CD4-positive, alpha-beta T cell treated with Interleukin-6 for 4 hours (primary cell): ENCODE measurements at regions not wholly inside any gene's neighbourhood (a gene's known extent, or its start where the extent isn't known, plus 50 kb on each side); places are given as distances from the start of the nearest gene placed in this dataset.

Source experiments
- DNase-seq: peaks from one replicate; pipeline ENCODE4 v3.0.0-alpha.2; 2020; ENCODE audit warnings: mixed read lengths

DNA sequence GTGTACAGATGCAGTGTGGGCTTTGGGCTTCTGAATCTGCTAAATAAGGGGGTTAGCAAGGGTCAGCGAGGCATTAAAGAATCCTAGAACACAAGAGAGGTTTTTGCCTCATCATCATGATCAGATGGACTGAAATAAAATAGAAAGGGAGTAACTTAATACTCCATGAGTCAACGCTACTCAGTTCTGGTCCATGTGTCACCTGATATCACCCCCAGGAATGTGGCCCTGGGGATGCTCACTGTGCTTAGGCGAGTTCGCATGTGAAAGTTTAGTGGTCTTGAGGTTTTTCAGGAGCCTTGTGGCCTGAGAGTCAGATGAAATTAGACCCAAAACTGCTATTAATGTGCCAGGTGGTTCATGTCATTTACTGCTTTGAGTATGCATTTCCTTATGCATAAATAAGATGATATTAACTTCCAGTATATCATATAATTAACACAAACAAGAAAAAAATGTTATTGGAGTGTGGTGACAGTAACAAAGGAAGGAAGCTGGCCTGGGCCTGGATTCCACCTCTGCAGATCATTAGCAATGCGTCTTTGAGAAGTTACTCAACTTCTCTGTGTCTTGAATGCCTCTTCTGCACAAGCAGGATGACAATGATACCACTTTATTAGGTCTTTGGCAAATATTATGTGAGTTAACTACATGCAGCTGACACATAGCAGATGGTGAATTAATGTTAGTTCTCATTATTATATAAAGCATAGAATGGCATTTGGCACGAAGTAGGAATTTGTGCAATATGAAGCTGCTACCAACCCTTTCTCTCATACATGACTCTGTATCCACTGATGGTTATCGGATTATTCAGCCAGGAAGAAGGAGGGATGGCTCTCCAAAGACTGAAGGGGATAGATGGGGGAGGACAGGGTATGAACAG, 1272.6 kb downstream of the AACS start:
- no peak for DNase-seq

DNA sequence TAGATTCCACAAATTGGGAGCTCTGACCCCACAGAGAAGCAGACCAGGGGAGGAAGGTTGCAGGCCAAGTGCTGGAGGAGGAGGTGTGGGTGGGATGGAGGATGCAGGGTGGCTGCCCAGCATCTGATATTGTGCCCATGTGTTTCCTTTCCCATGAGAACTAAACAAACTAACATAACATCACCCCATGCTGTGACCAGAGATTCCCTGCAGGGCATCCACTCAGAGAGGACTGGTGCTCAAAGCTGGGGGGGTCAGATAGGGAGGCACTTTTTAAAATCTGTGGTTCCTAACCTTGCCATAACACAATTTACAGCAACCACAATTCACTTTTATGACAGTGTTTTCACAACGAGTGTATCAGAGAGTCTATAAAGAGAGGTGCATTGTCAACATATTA, 1277.6 kb downstream of the AACS start:
- DNase-seq: no peak

DNA sequence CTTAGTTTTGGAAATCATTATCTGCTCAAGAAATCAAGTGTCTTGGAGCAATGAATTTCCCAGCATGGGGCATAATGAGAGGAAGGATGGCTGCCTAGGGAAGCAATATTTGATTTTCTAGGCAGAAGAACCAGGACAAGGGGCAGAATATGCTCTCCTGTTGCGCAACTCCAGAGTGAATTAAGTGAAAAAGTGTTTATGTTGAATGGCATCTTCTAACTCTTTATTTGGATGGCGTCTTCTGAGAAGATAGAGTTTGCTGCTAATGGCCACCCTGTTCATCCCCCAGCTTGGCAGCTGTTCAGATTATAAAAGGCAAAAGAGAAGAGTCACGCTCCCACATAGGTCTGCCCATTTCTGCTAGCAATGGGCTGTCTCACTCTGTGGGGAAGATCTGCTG, 1278.1 kb downstream of the AACS start:
- DNase-seq: no peak

- DNase-seq: no peak
Measured at GRCh38 chr12:126346087-126346486, 1280.9 kb downstream of the AACS start.

- no peak for DNase-seq
Measured at GRCh38 chr12:126347421-126347820, 1282.2 kb downstream of the AACS start.

GRCh38 chr12:126349383-126349782, 1284.1 kb downstream of the AACS start:
- DNase-seq: no peak

GRCh38 chr12:126353604-126354003, 1288.4 kb downstream of the AACS start:
- DNase-seq: no peak

- no peak for DNase-seq
Measured at GRCh38 chr12:126354633-126355032, 1289.4 kb downstream of the AACS start.

DNA sequence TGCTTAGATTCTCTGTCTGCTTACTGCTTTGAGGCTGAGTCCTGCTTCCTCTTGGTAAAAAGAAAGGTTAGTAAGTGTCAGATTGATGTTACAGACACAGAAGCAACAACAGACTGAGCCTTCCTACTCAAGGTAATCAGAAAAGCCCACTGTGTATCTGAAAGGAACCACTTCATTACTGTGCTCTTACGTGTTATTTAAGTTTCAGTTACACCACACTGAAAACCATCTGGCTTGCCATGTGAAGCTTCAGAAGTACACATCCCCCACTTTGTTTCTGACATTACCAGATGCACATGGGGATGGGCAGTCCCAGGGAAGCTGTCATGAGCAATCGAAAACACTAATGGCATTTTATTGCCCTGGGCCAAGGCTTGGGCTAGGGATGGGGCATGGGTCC, 1290.1 kb downstream of the AACS start:
- DNase-seq: no peak

- DNase-seq: no peak
Measured at GRCh38 chr12:126358806-126359205, 1293.6 kb downstream of the AACS start.

DNA sequence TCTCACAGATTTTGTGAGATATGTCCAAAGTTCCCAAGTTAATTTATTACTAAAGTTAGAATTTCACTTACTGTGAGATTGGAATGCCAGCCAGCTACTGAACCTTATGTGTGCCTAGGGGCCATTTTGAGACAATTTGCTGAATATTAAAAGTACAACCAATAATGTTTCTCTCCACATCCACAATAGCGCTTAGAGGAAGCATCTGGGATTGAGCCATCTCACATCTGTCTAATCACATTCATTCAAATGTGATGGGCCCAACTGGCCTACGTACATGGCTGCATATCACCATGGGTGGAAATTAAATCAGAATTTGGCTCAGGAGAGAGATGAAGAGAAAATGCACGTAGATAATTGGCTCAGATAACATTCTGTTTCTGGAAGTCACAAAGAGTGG, 1294.0 kb downstream of the AACS start:
- DNase-seq: no peak

DNA sequence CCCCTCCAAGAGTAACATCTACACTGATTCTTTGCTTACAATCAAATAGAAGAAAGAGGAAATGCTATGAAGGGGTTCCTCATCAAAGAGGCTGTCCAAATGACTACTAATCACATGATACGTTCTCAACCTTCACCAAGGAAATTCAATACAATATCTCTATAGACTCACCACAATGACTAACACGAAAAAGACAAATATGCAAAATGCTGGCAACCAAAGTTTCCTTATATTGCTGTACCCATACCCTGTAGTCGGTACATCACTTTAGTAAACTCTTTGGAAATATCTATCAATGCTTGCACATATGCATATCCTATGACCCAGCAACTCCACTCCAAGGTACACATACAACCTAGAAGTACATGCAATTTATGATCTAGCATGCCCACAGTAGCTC, 1296.6 kb downstream of the AACS start:
- no peak for DNase-seq

GRCh38 chr12:126362493-126362892, 1297.3 kb downstream of the AACS start:
- no peak for DNase-seq

GRCh38 chr12:126362964-126363363, 1297.7 kb downstream of the AACS start:
- no peak for DNase-seq

DNA sequence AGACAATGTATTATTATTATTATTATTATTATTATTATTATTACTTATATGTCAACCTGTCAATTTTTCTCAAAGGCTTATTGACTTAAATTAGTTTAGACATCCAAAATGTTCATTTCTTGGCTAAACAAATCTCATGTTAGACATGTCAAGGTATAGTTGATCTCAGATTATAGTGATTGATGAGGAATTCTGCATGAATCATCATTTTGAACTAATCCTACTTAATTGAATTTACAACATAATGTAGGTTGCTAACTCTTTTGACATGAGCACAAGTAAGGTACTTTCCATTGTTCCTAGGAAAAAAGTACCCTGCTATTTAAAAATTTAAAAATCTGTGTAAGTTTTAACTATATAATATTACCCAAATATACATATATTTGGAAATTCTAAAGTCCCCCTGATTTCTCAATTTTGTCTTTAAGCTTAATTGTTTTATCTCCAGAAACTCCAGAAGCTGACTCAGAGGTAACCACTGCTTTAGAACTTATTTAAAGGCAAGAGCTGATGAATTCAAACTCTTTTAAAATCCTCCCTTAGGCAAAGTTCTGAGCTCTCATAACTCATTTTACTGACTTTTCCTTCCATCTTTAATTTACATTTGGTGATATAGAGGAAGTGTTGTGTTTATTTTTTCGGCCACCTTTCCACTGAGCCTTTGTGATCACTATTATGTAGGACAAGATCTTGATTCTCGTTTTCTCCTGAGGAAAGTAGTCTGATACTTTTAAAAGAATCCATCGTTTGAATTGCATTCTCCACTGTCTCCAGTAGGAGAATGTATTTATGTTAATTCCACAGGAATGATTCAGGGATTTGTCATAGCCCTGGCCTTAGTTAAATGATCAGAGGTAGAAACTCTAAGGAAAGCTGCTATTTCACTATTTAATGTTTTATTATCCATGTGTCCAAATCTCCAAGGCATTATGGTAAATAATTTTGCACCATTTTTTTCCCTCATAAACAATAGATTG, 1304.5 kb downstream of the AACS start:
- no peak for DNase-seq

DNA sequence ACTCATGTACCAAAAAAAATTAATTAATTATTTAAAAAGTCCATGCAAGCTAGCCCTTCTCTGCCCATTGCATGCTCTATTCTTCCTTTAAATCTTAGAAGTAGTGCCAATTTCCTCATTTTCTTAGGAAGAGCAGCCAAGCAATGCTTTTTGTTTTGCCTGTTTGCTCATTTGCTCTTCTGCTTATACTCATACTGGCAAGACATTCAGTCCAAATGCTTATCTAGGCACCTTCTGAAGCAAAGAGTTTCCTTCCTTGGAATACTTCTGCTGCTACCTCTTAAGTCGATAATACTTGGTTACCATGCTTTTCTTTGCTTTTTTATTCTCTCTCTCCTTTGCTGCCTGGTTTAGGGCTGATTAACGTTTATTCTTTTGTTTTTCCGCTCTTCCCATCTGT, 1318.3 kb downstream of the AACS start:
- no peak for DNase-seq

DNA sequence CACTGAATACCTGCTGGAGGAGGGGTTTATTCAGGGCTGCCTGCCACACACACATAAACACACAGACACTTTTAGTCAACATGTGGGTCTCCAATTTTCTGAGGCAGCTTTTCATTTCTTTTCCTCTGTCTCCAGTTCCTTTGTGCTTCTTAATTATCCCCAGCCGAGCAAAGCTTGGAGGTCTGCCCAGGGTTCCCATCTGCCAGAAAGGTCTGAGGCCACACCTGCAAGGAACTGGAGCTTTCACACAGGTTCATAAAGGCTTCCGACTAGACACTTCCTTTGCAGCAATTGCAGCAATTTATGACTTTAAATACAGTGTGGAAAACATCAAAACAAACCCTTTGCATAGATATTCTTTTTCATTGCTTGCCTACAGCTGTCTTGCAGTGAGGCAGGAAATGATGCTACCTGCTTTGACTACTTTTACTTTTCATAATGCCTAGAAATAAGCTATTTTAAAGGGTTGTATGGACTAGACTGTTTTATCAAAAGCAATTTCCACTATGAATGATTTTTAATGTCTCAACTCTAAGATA, 1318.9 kb downstream of the AACS start:
- no peak for DNase-seq

GRCh38 chr12:126385785-126386184, 1320.5 kb downstream of the AACS start:
- no peak for DNase-seq

- DNase-seq: no peak
Measured at GRCh38 chr12:126389220-126389841, 1324.1 kb downstream of the AACS start.

DNA sequence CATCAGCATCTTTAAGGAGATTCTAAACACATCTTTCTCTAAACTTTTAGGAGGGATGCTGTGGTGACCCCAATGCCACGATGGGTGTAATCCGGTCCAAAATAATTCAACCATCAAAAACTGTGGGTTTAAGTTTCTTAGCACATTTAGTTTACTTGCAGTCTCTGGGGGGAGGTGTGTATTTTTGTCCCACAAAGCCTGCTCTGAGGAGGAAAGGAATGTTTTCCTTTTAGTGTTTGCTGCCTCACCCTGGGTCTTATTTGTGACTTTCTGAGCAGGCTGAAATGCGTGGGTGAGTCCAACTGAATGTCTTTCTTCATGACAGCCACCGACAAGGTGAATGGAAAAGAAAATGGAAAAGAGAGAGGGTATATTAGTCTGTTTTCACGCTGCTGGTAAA, 1324.7 kb downstream of the AACS start:
- no peak for DNase-seq

GRCh38 chr12:126390969-126391566, 1325.8 kb downstream of the AACS start:
- DNase-seq: no peak

DNA sequence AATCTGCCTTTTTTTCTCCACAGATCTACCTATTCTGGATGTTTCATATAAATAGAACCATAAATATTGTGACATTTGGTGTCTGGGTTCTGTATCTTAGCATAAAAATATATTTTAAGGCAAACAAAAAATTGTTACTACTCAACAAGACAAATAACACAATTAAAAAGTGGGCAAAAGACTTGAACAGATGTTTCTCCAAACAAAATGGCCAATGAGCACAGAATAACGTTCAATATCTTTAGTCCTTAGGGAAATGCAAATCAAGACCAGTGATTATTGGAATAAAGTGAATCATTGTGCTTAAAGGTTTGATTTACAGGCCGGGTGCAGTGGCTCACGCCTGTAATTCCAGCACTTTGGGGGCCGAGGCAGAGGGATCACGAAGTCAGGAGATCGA, 1331.3 kb downstream of the AACS start:
- no peak for DNase-seq
